GM06990 (cell line): ENCODE measurements at regions not wholly inside any gene's neighbourhood (a gene's known extent, or its start where the extent isn't known, plus 50 kb on each side); places are given as distances from the start of the nearest gene placed in this dataset.

Experiments used
- DNase-seq: peaks from one replicate; pipeline ENCODE4 v3.0.0-alpha.2; 2011; ENCODE audit not compliant: insufficient read length; ENCODE audit errors: extremely low read depth
- H3K27me3 ChIP-seq: replicated peaks from 2 replicates; pipeline ENCODE4 v1.6.0; 2011; ENCODE audit warnings: low read length; ENCODE audit not compliant: control insufficient read depth, insufficient read depth
- H3K36me3 ChIP-seq: 2 replicates; pipeline ENCODE4 v1.5.1; 2011; ENCODE audit warnings: low read length; ENCODE audit not compliant: control insufficient read depth, insufficient read depth
- H3K4me3 ChIP-seq: replicated peaks from 2 replicates; pipeline ENCODE4 v1.5.1; 2011; ENCODE audit warnings: low read depth, mild to moderate bottlenecking, control low read depth, low read length
- CTCF ChIP-seq: IDR thresholded peaks from 2 replicates; pipeline ENCODE4 v1.5.1; 2011; ENCODE audit warnings: low read length, control low read depth, mild to moderate bottlenecking, inconsistent platforms; ENCODE audit not compliant: insufficient read depth, poor library complexity, severe bottlenecking

- DNase-seq: no peak
- Histone ChIP-seq H3K27me3 (no peaks in the 10 kb centered on the region), H3K36me3 (no peaks in the 10 kb centered on the region), H3K4me3 (no peak overlapping the region)
- TF ChIP-seq CTCF: no peak
These were observed 137.9 kb downstream of the ICOS start for GRCh38 chr2:204074456-204074855.

GRCh38 chr2:204078003-204078698, 141.6 kb downstream of the ICOS start:
- Histone ChIP-seq H3K4me3 (no peak overlapping the region), H3K36me3 (no peaks in the 10 kb centered on the region), H3K27me3 (no peaks in the 10 kb centered on the region)
- no peak for DNase-seq
- no peak for TF ChIP-seq CTCF

GRCh38 chr2:204081487-204082425, 145.2 kb downstream of the ICOS start:
- no peak overlapping the region for H3K4me3 ChIP-seq
- no peaks in the 10 kb centered on the region for H3K27me3 ChIP-seq
- no peaks in the 10 kb centered on the region for H3K36me3 ChIP-seq
- no peak for DNase-seq
- no peak for TF ChIP-seq CTCF

GRCh38 chr2:204086167-204086566, 149.6 kb downstream of the ICOS start:
- Histone ChIP-seq H3K36me3 (no peaks in the 10 kb centered on the region), H3K4me3 (no peak overlapping the region), H3K27me3 (0 out of 2 replicates have a peak, but pooled peaks cover 1% of the 10 kb centered on the region)
- no peak for TF ChIP-seq CTCF
- no peak for DNase-seq

GRCh38 chr2:204089105-204089504, 152.5 kb downstream of the ICOS start:
- Histone ChIP-seq H3K4me3 (no peak overlapping the region), H3K27me3 (0 out of 2 replicates have a peak, but pooled peaks cover 1% of the 10 kb centered on the region), H3K36me3 (no peaks in the 10 kb centered on the region)
- no peak for TF ChIP-seq CTCF
- no peak for DNase-seq
